WERI-Rb-1 (cell line): ENCODE measurements at regions not wholly inside any gene's neighbourhood (a gene's known extent, or its start where the extent isn't known, plus 50 kb on each side); places are given as distances from the start of the nearest gene placed in this dataset.
A peak's percentile ranks its signal among the peaks of the same experiment; 100 is the strongest.

ENCODE experiments used
- DNase-seq: peaks from one replicate; pipeline ENCODE4 v3.0.0-alpha.2; 2020
- H3K27ac ChIP-seq: fragments of 250-450 bp; sonication (Bioruptor Pico); 2 replicates; pipeline ENCODE4 v1.5.1; 2020; ENCODE audit warnings: mild to moderate bottlenecking, moderate library complexity
- H3K27me3 ChIP-seq: fragments of 250-450 bp; sonication (Bioruptor Pico); 2 replicates; pipeline ENCODE4 v1.5.1; 2021; ENCODE audit warnings: mild to moderate bottlenecking, low read depth, moderate library complexity; ENCODE audit not compliant: insufficient read depth, severe bottlenecking
- H3K36me3 ChIP-seq: fragments of 250-450 bp; sonication (Bioruptor Pico); 2 replicates; pipeline ENCODE4 v1.5.1; 2020; ENCODE audit warnings: mild to moderate bottlenecking, moderate library complexity
- H3K4me3 ChIP-seq: 2 replicates; pipeline ENCODE4 v1.5.1; 2011; ENCODE audit warnings: low read depth, mild to moderate bottlenecking, control low read depth, low read length
- H3K9me3 ChIP-seq: fragments of 250-450 bp; sonication (Bioruptor Pico); 2 replicates; pipeline ENCODE4 v1.5.1; 2021; ENCODE audit warnings: mild to moderate bottlenecking, moderate library complexity; ENCODE audit not compliant: severe bottlenecking
- TF ChIP-seq, protein P1 (sequence below): IDR thresholded peaks from 2 replicates; pipeline ENCODE4 v1.5.1; 2011; ENCODE audit warnings: low read depth, mild to moderate bottlenecking, control low read depth, inconsistent platforms, low read length

DNA sequence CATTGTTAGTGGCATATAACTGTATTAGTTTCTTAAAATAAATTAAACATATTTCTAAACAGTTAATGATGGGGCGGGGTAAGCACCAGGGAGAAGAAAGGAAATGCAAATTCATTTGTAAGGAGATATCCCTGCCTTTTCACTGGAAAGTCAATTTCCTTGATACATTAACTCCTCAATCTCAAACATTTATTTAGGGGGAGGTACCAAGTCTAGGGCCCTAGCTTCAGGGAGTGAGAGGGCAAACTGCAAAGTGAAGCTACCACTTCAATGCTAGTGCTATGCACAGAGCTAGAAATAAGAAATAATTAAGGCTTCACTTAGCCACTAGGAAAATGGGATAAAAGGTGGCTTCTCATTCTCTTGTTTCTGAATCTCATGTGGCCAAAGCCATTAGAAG is 115.3 kb upstream of the FNDC3A start:
- H3K27me3 ChIP-seq = no peaks in the 10 kb centered on the region
- H3K4me3 ChIP-seq = no peak overlapping the region
- H3K36me3 ChIP-seq = no peaks in the 10 kb centered on the region
- no peaks in the 10 kb centered on the region for H3K9me3 ChIP-seq
- no peak for DNase-seq
- H3K27ac ChIP-seq = no peak overlapping the region
- TF ChIP-seq, protein P1, sequence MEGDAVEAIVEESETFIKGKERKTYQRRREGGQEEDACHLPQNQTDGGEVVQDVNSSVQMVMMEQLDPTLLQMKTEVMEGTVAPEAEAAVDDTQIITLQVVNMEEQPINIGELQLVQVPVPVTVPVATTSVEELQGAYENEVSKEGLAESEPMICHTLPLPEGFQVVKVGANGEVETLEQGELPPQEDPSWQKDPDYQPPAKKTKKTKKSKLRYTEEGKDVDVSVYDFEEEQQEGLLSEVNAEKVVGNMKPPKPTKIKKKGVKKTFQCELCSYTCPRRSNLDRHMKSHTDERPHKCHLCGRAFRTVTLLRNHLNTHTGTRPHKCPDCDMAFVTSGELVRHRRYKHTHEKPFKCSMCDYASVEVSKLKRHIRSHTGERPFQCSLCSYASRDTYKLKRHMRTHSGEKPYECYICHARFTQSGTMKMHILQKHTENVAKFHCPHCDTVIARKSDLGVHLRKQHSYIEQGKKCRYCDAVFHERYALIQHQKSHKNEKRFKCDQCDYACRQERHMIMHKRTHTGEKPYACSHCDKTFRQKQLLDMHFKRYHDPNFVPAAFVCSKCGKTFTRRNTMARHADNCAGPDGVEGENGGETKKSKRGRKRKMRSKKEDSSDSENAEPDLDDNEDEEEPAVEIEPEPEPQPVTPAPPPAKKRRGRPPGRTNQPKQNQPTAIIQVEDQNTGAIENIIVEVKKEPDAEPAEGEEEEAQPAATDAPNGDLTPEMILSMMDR = no peak

DNA sequence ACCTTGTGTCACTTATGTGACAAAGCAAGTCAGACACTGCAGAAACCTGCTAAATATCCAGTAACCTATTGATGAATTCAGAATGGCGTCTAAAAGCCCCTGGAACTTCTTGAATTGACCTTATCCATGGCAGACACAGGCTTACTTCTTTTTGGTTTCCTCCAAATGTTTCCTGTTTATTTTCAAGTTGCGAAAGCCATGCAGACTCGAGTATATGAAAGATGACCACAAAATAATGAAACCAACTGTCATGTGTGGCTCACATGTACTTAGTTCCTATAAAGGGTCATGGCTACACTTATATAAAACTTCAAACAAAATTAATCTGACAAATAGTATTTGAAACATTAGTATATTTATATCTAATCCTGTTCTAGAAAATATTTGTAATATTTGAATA is 113.1 kb upstream of the FNDC3A start:
- no peaks in the 10 kb centered on the region for H3K9me3 ChIP-seq
- no peak overlapping the region for H3K27ac ChIP-seq
- no peaks in the 10 kb centered on the region for H3K36me3 ChIP-seq
- TF ChIP-seq, protein P1 = no peak
- no peak overlapping the region for H3K4me3 ChIP-seq
- DNase-seq = no peak
- H3K27me3 ChIP-seq = no peaks in the 10 kb centered on the region

DNA sequence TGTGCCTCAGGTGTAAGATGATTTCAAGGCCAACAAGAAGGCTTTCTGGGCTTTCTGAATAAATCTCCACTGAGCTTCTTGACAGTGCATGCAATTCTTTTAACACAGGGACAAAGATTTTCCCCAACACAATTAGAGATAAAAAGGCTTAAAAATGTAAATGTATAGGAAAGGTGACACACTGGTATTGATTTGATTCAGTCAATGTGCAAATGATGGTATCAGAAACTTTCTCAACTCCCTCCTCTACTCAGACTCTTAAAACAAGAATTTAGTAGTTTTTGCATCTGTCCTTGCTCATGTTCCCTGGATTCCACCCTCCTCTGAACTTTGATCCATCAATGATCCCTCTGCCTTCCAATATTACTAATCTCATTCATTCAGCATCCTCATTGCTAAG is 111.6 kb upstream of the FNDC3A start:
- H3K36me3 ChIP-seq = no peaks in the 10 kb centered on the region

DNA sequence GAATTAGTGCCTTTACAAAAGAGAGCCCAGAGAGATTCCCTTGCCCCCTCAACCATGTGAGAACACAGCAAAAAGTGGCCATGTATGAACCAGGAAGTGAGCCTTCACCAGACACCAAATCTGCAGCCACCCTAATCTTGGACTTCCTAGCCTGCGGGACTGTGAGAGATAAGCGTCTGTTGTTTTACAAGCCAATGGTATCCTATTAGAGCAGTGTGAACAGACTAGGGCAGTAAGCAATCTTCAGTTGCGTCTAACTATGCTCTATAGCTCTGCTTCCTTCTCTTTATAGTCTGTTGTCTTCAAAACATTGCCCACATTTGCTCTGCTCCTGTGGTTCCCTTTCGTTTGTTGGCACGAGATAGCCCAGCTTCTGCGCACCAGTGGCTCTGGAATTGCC is 109.5 kb upstream of the FNDC3A start:
- no peak overlapping the region for H3K27ac ChIP-seq
- no peak for DNase-seq
- TF ChIP-seq, protein P1 = no peak
- no peaks in the 10 kb centered on the region for H3K27me3 ChIP-seq
- no peaks in the 10 kb centered on the region for H3K9me3 ChIP-seq
- no peak overlapping the region for H3K4me3 ChIP-seq
- no peaks in the 10 kb centered on the region for H3K36me3 ChIP-seq

More for the DNA sequence above, 111.6 kb upstream of the FNDC3A start:
- Histone ChIP-seq H3K9me3 (no peaks in the 10 kb centered on the region), H3K4me3 (no peak overlapping the region), H3K27ac (no peak overlapping the region), H3K27me3 (no peaks in the 10 kb centered on the region)
- TF ChIP-seq, protein P1 = no peak
- DNase-seq = no peak

DNA sequence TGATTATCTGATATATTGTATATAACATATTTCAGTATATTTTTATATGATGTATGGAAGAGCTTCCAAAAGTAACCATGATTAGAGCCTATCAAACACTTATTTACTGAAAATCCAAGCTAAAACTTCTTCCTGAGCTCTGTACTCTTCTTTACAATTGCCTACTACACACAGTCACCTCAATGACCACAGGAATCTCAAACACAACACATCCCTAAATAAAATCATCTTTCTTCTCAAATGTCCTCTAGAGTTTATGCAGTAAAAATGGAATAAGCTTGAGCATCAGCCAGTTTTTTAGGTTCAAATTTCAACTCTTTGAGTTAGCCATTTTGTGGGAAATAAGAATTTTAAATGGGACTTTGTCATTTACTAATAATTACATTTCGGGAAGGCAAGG is 102.6 kb upstream of the FNDC3A start:
- Histone ChIP-seq H3K4me3 (no peak overlapping the region), H3K36me3 (no peaks in the 10 kb centered on the region), H3K9me3 (no peaks in the 10 kb centered on the region), H3K27ac (no peak overlapping the region), H3K27me3 (no peaks in the 10 kb centered on the region)
- no peak for DNase-seq
- TF ChIP-seq, protein P1 = no peak

DNA sequence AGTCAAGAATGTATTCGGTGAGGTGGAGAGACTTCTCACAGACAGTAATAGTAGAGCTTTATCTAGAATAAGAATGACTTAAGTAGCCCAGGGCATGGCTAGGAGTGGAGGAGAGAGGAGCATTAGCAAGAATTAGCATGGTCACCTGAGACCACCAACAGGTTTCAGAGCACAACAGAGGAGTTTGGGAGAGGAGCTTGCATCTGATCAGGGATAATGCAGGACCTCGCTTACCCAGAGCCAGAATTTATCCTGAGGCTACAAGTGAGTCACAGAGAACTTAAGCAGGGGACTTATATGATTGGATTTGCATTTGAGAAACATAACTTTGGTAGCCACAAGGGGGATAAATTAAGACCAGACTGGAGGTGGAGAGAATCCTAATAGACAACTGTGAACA is 102.1 kb upstream of the FNDC3A start:
- peak; percentile 8 for DNase-seq
- no peak overlapping the region for H3K4me3 ChIP-seq
- H3K27me3 ChIP-seq = no peaks in the 10 kb centered on the region
- TF ChIP-seq, protein P1 = no peak
- no peaks in the 10 kb centered on the region for H3K9me3 ChIP-seq
- H3K27ac ChIP-seq = no peak overlapping the region
- no peaks in the 10 kb centered on the region for H3K36me3 ChIP-seq
